ENCODE measurements at regions not wholly inside any gene's neighbourhood (a gene's known extent, or its start where the extent isn't known, plus 50 kb on each side); places are given as distances from the start of the nearest gene placed in this dataset.
A peak's percentile ranks its signal among the peaks of the same experiment; 100 is the strongest.

DNA sequence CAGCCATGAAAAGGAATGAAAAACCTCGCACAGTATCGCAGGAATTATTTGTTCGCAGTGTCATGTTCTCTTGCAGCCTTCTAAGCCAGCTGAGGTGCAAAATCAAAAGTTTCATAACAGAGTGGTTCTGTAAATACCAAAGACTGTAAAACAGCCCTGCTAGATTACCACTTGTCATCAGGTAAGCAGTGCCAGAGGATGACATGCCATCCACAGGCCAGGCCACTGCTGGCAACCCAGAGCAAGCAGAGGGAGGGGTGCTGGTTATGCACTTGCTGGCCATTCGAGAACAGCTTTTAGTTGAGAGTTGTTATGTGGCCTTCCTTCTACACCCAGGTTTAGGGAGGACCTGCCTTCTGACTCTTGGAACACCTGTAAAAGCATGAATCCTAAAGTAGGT, 114.3 kb upstream of the MGAT5 start:
- TF ChIP-seq, protein P1, sequence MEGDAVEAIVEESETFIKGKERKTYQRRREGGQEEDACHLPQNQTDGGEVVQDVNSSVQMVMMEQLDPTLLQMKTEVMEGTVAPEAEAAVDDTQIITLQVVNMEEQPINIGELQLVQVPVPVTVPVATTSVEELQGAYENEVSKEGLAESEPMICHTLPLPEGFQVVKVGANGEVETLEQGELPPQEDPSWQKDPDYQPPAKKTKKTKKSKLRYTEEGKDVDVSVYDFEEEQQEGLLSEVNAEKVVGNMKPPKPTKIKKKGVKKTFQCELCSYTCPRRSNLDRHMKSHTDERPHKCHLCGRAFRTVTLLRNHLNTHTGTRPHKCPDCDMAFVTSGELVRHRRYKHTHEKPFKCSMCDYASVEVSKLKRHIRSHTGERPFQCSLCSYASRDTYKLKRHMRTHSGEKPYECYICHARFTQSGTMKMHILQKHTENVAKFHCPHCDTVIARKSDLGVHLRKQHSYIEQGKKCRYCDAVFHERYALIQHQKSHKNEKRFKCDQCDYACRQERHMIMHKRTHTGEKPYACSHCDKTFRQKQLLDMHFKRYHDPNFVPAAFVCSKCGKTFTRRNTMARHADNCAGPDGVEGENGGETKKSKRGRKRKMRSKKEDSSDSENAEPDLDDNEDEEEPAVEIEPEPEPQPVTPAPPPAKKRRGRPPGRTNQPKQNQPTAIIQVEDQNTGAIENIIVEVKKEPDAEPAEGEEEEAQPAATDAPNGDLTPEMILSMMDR (IDR thresholded peaks at IDR 0.05; ENCODE audit: partially characterized antibody, unreplicated experiment): no peak
- H3K27ac Mint-ChIP-seq (ENCODE audit: unreplicated experiment): no peak overlapping the region
- H3K9me3 Mint-ChIP-seq (ENCODE audit: unreplicated experiment): peaks cover 7% of the 10 kb centered on the region
- no peak for DNase-seq
- peaks cover 25% of the 10 kb centered on the region for H3K4me1 Mint-ChIP-seq (ENCODE audit: low read depth, unreplicated experiment)
- no peak overlapping the region for H3K4me3 Mint-ChIP-seq (ENCODE audit: unreplicated experiment)
- no peaks in the 10 kb centered on the region for H3K36me3 Mint-ChIP-seq (ENCODE audit: unreplicated experiment)
- peaks cover 3% of the 10 kb centered on the region for H3K27me3 Mint-ChIP-seq (ENCODE audit: unreplicated experiment)

DNA sequence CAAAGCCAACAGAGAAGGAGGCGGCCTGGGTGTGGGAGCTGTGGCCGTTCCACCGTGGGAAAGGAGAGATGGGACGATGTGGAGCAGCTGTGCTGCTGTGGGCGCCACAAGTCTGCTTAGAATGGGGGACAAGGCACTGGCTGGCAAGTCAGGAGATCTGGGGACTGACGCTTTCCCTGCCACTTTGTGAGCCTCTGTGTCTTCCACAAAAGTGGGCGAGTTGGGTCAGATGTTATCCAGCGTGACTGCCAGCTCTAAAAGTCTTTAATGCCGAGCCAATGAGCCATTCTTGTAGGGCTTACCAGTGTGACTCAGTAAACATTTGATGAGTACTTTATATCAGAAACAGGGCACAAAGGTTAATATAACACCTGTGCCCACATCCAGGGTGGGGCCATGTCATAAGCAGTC, 113.6 kb upstream of the MGAT5 start:
- no peak overlapping the region for H3K4me3 Mint-ChIP-seq (ENCODE audit: unreplicated experiment)
- no peak overlapping the region for H3K27ac Mint-ChIP-seq (ENCODE audit: unreplicated experiment)
- H3K4me1 Mint-ChIP-seq (ENCODE audit: low read depth, unreplicated experiment): peaks cover 31% of the 10 kb centered on the region
- H3K9me3 Mint-ChIP-seq (ENCODE audit: unreplicated experiment): peaks cover 7% of the 10 kb centered on the region
- peaks cover 3% of the 10 kb centered on the region for H3K27me3 Mint-ChIP-seq (ENCODE audit: unreplicated experiment)
- no peaks in the 10 kb centered on the region for H3K36me3 Mint-ChIP-seq (ENCODE audit: unreplicated experiment)
- TF ChIP-seq, protein P1 (IDR thresholded peaks at IDR 0.05; ENCODE audit: partially characterized antibody, unreplicated experiment): no peak
- DNase-seq: no peak

DNA sequence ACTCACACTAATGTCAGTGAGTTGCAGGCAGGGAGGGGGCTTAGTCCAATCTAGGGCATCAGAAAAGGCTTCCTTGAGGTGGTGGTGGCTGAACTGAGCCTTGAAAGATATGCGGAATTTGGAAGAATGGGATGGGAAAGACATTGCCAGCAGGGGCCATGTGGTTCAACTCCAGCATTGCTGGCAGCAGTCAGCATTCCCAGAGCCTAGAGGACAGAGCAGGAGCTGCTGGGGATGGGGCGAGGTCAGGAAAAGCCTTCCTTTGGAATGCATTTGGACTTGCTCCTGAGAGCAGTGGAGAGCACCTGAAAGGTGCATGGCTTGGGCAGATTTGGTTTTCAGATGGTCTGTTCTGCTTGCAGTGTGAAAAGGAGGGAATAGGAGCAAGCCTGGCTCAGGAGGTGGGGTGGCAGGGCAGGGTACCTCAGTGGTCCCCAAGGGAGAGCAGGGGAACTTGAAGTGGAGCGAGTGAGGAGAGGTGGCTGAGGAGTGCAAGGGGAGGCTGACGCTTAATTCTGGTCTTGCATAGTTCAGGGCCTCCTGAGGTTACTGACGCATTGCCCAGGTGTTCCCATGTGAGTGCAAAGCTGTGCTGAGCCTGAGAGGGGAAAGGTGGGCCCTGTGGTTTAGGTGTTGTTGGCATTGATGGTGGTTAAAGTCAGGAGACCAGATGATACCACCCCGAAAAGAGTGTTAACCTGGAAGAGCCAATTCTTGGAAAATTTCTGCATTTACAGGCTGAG, 112.1 kb upstream of the MGAT5 start:
- TF ChIP-seq, protein P1 (IDR thresholded peaks at IDR 0.05; ENCODE audit: partially characterized antibody, unreplicated experiment): no peak
- Mint-ChIP-seq H3K36me3 (ENCODE audit: unreplicated experiment) (no peaks in the 10 kb centered on the region), H3K27ac (ENCODE audit: unreplicated experiment) (peak overlapping the region; percentile 1)

DNA sequence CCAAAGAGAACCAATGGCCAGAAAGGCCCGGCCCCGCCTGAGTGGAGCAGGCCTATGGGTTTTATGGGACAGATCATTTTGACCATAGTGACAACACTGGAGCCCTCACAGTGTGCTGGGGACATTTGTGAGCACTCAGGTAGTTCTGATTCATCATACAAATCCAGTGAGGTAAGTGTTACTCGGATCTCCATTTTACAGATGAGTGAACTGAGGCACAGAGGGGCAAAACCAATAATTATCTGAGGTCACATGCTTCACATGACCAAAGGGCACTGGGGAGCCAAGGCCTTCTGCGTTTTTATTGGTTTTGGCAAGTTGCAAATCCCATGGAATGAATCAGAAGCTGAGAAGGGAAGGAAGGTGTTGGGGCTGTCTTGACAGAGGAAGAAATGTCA, 111.5 kb upstream of the MGAT5 start:
- Mint-ChIP-seq H3K4me1 (ENCODE audit: low read depth, unreplicated experiment) (peaks cover 40% of the 10 kb centered on the region), H3K4me3 (ENCODE audit: unreplicated experiment) (no peak overlapping the region), H3K9me3 (ENCODE audit: unreplicated experiment) (peaks cover 7% of the 10 kb centered on the region), H3K27me3 (ENCODE audit: unreplicated experiment) (peaks cover 3% of the 10 kb centered on the region), H3K27ac (ENCODE audit: unreplicated experiment) (peak overlapping the region; percentile 14), H3K36me3 (ENCODE audit: unreplicated experiment) (no peaks in the 10 kb centered on the region)
- DNase-seq: no peak
- TF ChIP-seq, protein P1 (IDR thresholded peaks at IDR 0.05; ENCODE audit: partially characterized antibody, unreplicated experiment): no peak

More for the DNA sequence above, 112.1 kb upstream of the MGAT5 start:
- Mint-ChIP-seq H3K4me3 (ENCODE audit: unreplicated experiment) (no peak overlapping the region), H3K4me1 (ENCODE audit: low read depth, unreplicated experiment) (peaks cover 41% of the 10 kb centered on the region), H3K9me3 (ENCODE audit: unreplicated experiment) (peaks cover 7% of the 10 kb centered on the region), H3K27me3 (ENCODE audit: unreplicated experiment) (peaks cover 3% of the 10 kb centered on the region)
- no peak for DNase-seq

DNA sequence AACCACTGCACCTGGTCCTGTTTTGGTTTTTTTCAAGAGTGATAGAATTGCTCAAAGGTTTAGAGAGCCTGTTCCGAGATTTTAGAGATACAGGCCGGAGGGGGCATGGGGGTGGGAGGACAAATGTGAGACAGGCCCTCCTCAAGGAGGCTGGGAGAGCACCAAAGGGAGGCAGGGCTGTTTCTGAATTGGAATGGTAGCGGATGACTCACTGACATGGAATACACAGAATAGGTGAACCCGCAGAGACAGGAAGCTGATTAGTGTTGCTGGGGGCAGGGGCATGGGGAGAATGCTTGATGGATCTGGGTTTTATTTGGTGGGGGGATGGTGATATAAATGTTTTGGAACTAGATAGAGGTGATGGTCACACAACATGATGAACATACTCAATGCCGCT, 111.0 kb upstream of the MGAT5 start:
- peaks cover 7% of the 10 kb centered on the region for H3K9me3 Mint-ChIP-seq (ENCODE audit: unreplicated experiment)
- H3K4me3 Mint-ChIP-seq (ENCODE audit: unreplicated experiment): peak overlapping the region; percentile 12
- peaks cover 3% of the 10 kb centered on the region for H3K27me3 Mint-ChIP-seq (ENCODE audit: unreplicated experiment)
- H3K36me3 Mint-ChIP-seq (ENCODE audit: unreplicated experiment): no peaks in the 10 kb centered on the region
- no peak for DNase-seq
- peaks cover 41% of the 10 kb centered on the region for H3K4me1 Mint-ChIP-seq (ENCODE audit: low read depth, unreplicated experiment)
- TF ChIP-seq, protein P1 (IDR thresholded peaks at IDR 0.05; ENCODE audit: partially characterized antibody, unreplicated experiment): no peak
- H3K27ac Mint-ChIP-seq (ENCODE audit: unreplicated experiment): peak overlapping the region; percentile 96

All from glutamatergic neuron (in vitro differentiated cells).